HUES64 (cell line): ENCODE measurements at regions not wholly inside any gene's neighbourhood (a gene's known extent, or its start where the extent isn't known, plus 50 kb on each side); places are given as distances from the start of the nearest gene placed in this dataset.
"Not testable (repeated sequence)": the region's sequence is repeated elsewhere in the genome, so short reads cannot be mapped to it uniquely, and the experiment has no call there.

Experiments used
- H3K27ac ChIP-seq: 2 replicates; pipeline ENCODE4 v1.7.0; 2013; ENCODE audit warnings: low read depth, low read length, inconsistent platforms
- H3K27me3 ChIP-seq: 2 replicates; pipeline ENCODE4 v1.6.1; 2013; ENCODE audit warnings: mild to moderate bottlenecking, low read length; ENCODE audit not compliant: insufficient read depth
- H3K36me3 ChIP-seq: 2 replicates; pipeline ENCODE4 v1.6.1; 2013; ENCODE audit warnings: mild to moderate bottlenecking, low read length; ENCODE audit not compliant: insufficient read depth
- H3K4me1 ChIP-seq: 2 replicates; pipeline ENCODE4 v1.6.1; 2013; ENCODE audit warnings: mild to moderate bottlenecking, low read length, moderate library complexity; ENCODE audit not compliant: insufficient read depth
- H3K4me3 ChIP-seq: 2 replicates; pipeline ENCODE4 v1.5.1; 2013; ENCODE audit warnings: mild to moderate bottlenecking, low read length, moderate library complexity
- H3K9ac ChIP-seq: 2 replicates; pipeline ENCODE4 v1.6.1; 2013; ENCODE audit warnings: mild to moderate bottlenecking, low read depth, low read length
- H3K9me3 ChIP-seq: 2 replicates; pipeline ENCODE4 v1.6.1; 2013; ENCODE audit warnings: low read depth, low read length; ENCODE audit not compliant: insufficient read depth
- WGBS: fragments of 150-250, 120-280 bp; methylation state at CpG from one replicate; pipeline ENCODE4 v1.1.7; 2013; ENCODE audit warnings: missing lambda C conversion rate; 5-methylcytosine and 5-hydroxymethylcytosine counted together

GRCh38 chr5:99587983-99588382 lies 659.2 kb upstream of the CHD1 start:
- Histone ChIP-seq H3K36me3 (no peaks in the 10 kb centered on the region), H3K27ac (no peak overlapping the region)
- WGBS, result 80% methylated on average over 1 of the region's 1 CpG

GRCh38 chr5:99586878-99587277 lies 658.1 kb upstream of the CHD1 start:
- Histone ChIP-seq H3K4me1 (no peaks in the 10 kb centered on the region), H3K36me3 (no peaks in the 10 kb centered on the region), H3K9ac (no peak overlapping the region), H3K9me3 (no peaks in the 10 kb centered on the region), H3K4me3 (no peak overlapping the region), H3K27ac (no peak overlapping the region), H3K27me3 (no peaks in the 10 kb centered on the region)

More at GRCh38 chr5:99587983-99588382, 659.2 kb upstream of the CHD1 start:
- Histone ChIP-seq H3K27me3 (no peaks in the 10 kb centered on the region), H3K9me3 (no peaks in the 10 kb centered on the region), H3K4me1 (no peaks in the 10 kb centered on the region), H3K4me3 (no peak overlapping the region), H3K9ac (no peak overlapping the region)

GRCh38 chr5:99581204-99581603 lies 652.4 kb upstream of the CHD1 start:
- not testable (repeated sequence) for H3K9me3 ChIP-seq, H3K27ac ChIP-seq, H3K4me3 ChIP-seq, H3K36me3 ChIP-seq, H3K9ac ChIP-seq, H3K4me1 ChIP-seq, H3K27me3 ChIP-seq
- WGBS, result 89% methylated on average over 2 of the region's 3 CpGs

GRCh38 chr5:99562937-99563627 lies 634.3 kb upstream of the CHD1 start:
- H3K4me3 ChIP-seq, H3K9me3 ChIP-seq, H3K27me3 ChIP-seq, H3K27ac ChIP-seq, H3K36me3 ChIP-seq, H3K9ac ChIP-seq, H3K4me1 ChIP-seq: not testable (repeated sequence)
- WGBS, result 69% methylated on average over 15 of the region's 15 CpGs

- Histone ChIP-seq H3K9me3 (no peaks in the 10 kb centered on the region), H3K4me3 (no peak overlapping the region), H3K36me3 (no peaks in the 10 kb centered on the region), H3K4me1 (no peaks in the 10 kb centered on the region; the same call in 1 of the 2 replicates), H3K27me3 (no peaks in the 10 kb centered on the region), H3K9ac (no peak overlapping the region), H3K27ac (no peak overlapping the region)
- WGBS, result 90% methylated on average over 1 of the region's 1 CpG
These were observed 624.5 kb upstream of the CHD1 start for GRCh38 chr5:99553211-99553810.

- no peak overlapping the region for H3K9ac ChIP-seq
- no peaks in the 10 kb centered on the region for H3K9me3 ChIP-seq
- H3K4me3 ChIP-seq, result no peak overlapping the region
- no peak overlapping the region for H3K27ac ChIP-seq
- no peaks in the 10 kb centered on the region for H3K36me3 ChIP-seq
- no peaks in the 10 kb centered on the region for H3K4me1 ChIP-seq
- no peaks in the 10 kb centered on the region for H3K27me3 ChIP-seq
- WGBS, result 75% methylated on average over 1 of the region's 1 CpG
These were observed 615.5 kb upstream of the CHD1 start for GRCh38 chr5:99544356-99544755.

- H3K9ac ChIP-seq, result no peak overlapping the region
- H3K36me3 ChIP-seq, result no peaks in the 10 kb centered on the region
- H3K9me3 ChIP-seq, result no peaks in the 10 kb centered on the region
- no peaks in the 10 kb centered on the region for H3K4me1 ChIP-seq
- 91% methylated on average over 4 of the region's 4 CpGs for WGBS
- no peak overlapping the region for H3K27ac ChIP-seq
- H3K27me3 ChIP-seq, result no peaks in the 10 kb centered on the region
- no peak overlapping the region for H3K4me3 ChIP-seq
These were observed 615.0 kb upstream of the CHD1 start for GRCh38 chr5:99543841-99544240.

- H3K9ac ChIP-seq, H3K4me3 ChIP-seq, H3K27ac ChIP-seq, H3K27me3 ChIP-seq, H3K36me3 ChIP-seq, H3K4me1 ChIP-seq, H3K9me3 ChIP-seq: not testable (repeated sequence)
- 93% methylated on average over 11 of the region's 13 CpGs for WGBS
These were observed 605.4 kb upstream of the CHD1 start for GRCh38 chr5:99534241-99534640.

- not testable (repeated sequence) for H3K36me3 ChIP-seq, H3K27ac ChIP-seq, H3K9ac ChIP-seq, H3K27me3 ChIP-seq, H3K9me3 ChIP-seq, H3K4me1 ChIP-seq, H3K4me3 ChIP-seq
- WGBS, result 92% methylated on average over 1 of the region's 1 CpG
These were observed 592.9 kb upstream of the CHD1 start for GRCh38 chr5:99521666-99522065.

- WGBS, result 84% methylated on average over 3 of the region's 6 CpGs
- H3K27me3 ChIP-seq, H3K9ac ChIP-seq, H3K4me1 ChIP-seq, H3K27ac ChIP-seq, H3K36me3 ChIP-seq, H3K4me3 ChIP-seq, H3K9me3 ChIP-seq: not testable (repeated sequence)
These were observed 587.2 kb upstream of the CHD1 start for GRCh38 chr5:99515864-99516490.

GRCh38 chr5:99510237-99510866 lies 581.5 kb upstream of the CHD1 start:
- H3K9ac ChIP-seq, H3K9me3 ChIP-seq, H3K4me1 ChIP-seq, H3K27ac ChIP-seq, H3K27me3 ChIP-seq, H3K4me3 ChIP-seq, H3K36me3 ChIP-seq: not testable (repeated sequence)
- 89% methylated on average over 1 of the region's 1 CpG for WGBS
